Ovary (tissue), 7 donors: ENCODE measurements at regions not wholly inside any gene's neighbourhood (a gene's known extent, or its start where the extent isn't known, plus 50 kb on each side); places are given as distances from the start of the nearest gene placed in this dataset.

ENCODE experiments used
- DNase-seq, 5 donors: peaks; one replicate each; pipeline ENCODE4 v3.0.0-alpha.2; 2019 to 2020
- H3K27ac ChIP-seq, 2 donors: fragments of 200-600 bp; one replicate each; pipeline versions ENCODE4 v1.5.1 to v1.8.0; 2019 to 2022
- H3K27me3 ChIP-seq: fragments of 200-600 bp; one replicate; pipeline ENCODE4 v1.8.0; 2022
- H3K36me3 ChIP-seq: fragments of 200-600 bp; sonication (generic); one replicate; pipeline ENCODE4 v1.5.1; 2019
- H3K4me1 ChIP-seq: one replicate; pipeline ENCODE4 v1.8.1; 2013; ENCODE audit warnings: mild to moderate bottlenecking, moderate library complexity; ENCODE audit not compliant: insufficient read depth
- H3K4me3 ChIP-seq: fragments of 200-600 bp; sonication (generic); one replicate; pipeline ENCODE4 v1.5.1; 2017
- H3K9me3 ChIP-seq, 2 donors: fragments of 200-600 bp in 1 of 2; sonication (generic) in 1 of 2; one replicate each; pipeline versions ENCODE4 v1.5.1 to v1.8.1; 2013 to 2019; ENCODE audit warnings: mild to moderate bottlenecking in 1 of 2, moderate library complexity in 1 of 2
- CTCF ChIP-seq, 3 donors: fragments of 450-650 bp in 2 of 3; fragments of 200-600 bp in 1 of 3; IDR thresholded peaks; one replicate each; pipeline versions ENCODE4 v1.5.1 to v1.8.0; 2016 to 2022; ENCODE audit warnings: antibody characterized with exemption in 3 of 3, mild to moderate bottlenecking in 1 of 3
- EP300 ChIP-seq: sonication (generic); formaldehyde crosslinking; IDR thresholded peaks from one replicate; pipeline ENCODE4 v1.6.1; 2017; ENCODE audit warnings: antibody characterized with exemption
- POLR2A ChIP-seq: fragments of 450-650 bp; IDR thresholded peaks from one replicate; pipeline ENCODE4 v1.6.1; 2017; ENCODE audit warnings: antibody characterized with exemption, mild to moderate bottlenecking, moderate library complexity
- WGBS, 3 donors: extraction: QIAGEN DNeasy Blood & Tissue Kit in 1 of 3; methylation state at CpG; one replicate each; pipeline versions ENCODE4 v1.1.5 to v1.1.7; 2013 to 2017; 5-methylcytosine and 5-hydroxymethylcytosine counted together
- intact Hi-C, 4 donors: fragments of 100-400 bp; cut with DNase I; formaldehyde crosslinking; loops; one replicate each; pipeline versions ENCODE4 v1.11.0 to v1.15.1; 2022 to 2023
- donor health status: DM: no; HTN: no; CAD: no; lungs with moderate emphysema.
- donor health status: DM: no; HTN: no; CAD: no.
- donor health status: Bipolar disorder and iron deficiency.
- donor health status: DM: no; HTN: no; CAD: no.
- donor health status: DM: yes; HTN: yes; CAD: no.

DNA sequence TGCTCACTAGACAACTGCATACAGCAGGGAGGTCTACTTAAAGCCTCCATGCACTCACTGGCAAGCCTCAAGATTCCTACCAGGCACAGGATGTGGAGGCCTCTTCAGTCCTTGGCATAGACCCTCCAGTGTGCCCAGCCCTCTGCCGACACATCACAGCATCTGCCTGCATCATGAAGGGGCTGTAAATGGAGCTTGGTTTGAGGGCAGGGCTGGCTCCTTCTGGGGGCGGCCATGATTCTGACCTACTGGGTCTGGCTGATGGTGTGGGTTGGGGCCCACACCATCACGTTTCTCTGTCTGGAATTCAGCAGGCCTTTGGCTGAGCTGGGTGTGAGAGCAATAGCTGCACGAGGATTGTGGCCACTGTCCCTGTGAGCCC is 84.9 kb upstream of the SHB start:
- Histone ChIP-seq H3K4me3 (no peak overlapping the region), H3K36me3 (no peaks in the 10 kb centered on the region), H3K27ac (no peak overlapping the region), H3K27me3 (no peaks in the 10 kb centered on the region), H3K9me3 (no peaks in the 10 kb centered on the region), H3K4me1 (no peaks in the 10 kb centered on the region)
- DNase-seq = no peak
- TF ChIP-seq EP300 (no peak), CTCF (IDR thresholded peaks at IDR 0.05) (no peak), POLR2A (no peak)
- 72 to 81% (median 79%) methylated on average over 4 of the region's 4 CpGs for WGBS, 3 donors
- intact Hi-C loops = loop anchor here in 1 of 4 donors (10.0 kb wide), 1 partner anchor 201 kb away; no protein-coding TSS in a partner anchor

GRCh38 chr9:38153152-38153909 is 84.3 kb upstream of the SHB start:
- 80 to 83% (median 82%) methylated on average over 6 of the region's 6 CpGs for WGBS, 3 donors
- H3K27me3 ChIP-seq = no peaks in the 10 kb centered on the region
- H3K4me3 ChIP-seq = no peak overlapping the region
- intact Hi-C loops = loop anchor here in 1 of 4 donors (10.0 kb wide), 1 partner anchor 201 kb away; no protein-coding TSS in a partner anchor
- no peaks in the 10 kb centered on the region for H3K36me3 ChIP-seq
- no peak for DNase-seq
- H3K9me3 ChIP-seq = no peaks in the 10 kb centered on the region
- H3K27ac ChIP-seq = no peak overlapping the region
- TF ChIP-seq CTCF (IDR thresholded peaks at IDR 0.05) (no peak), POLR2A (no peak), EP300 (no peak)
- H3K4me1 ChIP-seq = no peaks in the 10 kb centered on the region

DNA sequence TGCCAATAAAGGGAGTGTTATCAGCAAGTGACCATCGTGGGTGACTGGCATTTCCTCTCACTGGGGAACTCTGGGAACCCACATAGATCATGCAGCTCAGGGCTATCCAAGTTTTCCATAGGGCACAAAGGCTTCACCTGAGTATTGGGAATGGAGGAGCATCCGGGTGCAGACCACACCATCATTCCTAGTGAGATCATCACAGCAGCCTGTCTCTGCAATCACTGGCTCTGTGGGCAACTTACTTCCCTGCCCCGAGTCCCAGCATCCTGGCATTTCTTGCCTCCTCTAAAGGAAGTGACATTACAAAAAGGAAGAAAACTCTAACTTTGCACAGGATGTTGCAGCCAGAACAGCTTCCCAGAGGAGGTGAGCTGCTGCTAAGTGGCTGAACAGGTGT is 80.6 kb upstream of the SHB start:
- WGBS, 3 donors = 37 to 63% (median 41%) methylated on average over 3 of the region's 3 CpGs

DNA sequence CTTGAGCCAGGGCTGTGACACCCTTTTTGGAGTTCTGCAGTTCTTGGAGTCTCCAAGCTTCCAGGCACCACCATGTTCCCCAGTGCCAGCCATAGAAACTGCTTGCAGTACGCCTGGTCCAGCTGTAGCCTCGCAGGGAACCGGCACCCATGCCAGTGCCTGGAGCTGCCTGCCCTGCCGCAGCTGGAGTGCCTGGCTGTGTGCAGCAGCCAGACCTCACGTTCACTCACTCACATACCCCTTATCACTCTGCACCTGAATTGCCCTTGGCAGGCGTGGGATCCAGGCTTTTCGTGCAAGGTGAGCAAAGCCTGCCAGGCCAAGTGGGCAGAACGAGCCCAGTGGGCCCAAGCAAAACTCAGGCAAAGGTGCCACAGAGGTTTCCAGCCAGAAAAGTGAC is 77.8 kb upstream of the SHB start:
- TF ChIP-seq EP300 (no peak), CTCF (IDR thresholded peaks at IDR 0.05) (no peak), POLR2A (no peak)
- Histone ChIP-seq H3K27ac (no peak overlapping the region), H3K27me3 (no peaks in the 10 kb centered on the region), H3K4me1 (no peaks in the 10 kb centered on the region), H3K36me3 (no peaks in the 10 kb centered on the region), H3K9me3 (no peaks in the 10 kb centered on the region), H3K4me3 (no peak overlapping the region)
- WGBS, 3 donors = 91 to 93% (median 93%) methylated on average over 8 of the region's 8 CpGs
- DNase-seq = no peak
- intact Hi-C loops = no loop called here

More for the DNA sequence above, 80.6 kb upstream of the SHB start:
- Histone ChIP-seq H3K4me3 (no peak overlapping the region), H3K9me3 (no peaks in the 10 kb centered on the region), H3K4me1 (no peaks in the 10 kb centered on the region), H3K27ac (no peak overlapping the region), H3K36me3 (no peaks in the 10 kb centered on the region), H3K27me3 (no peaks in the 10 kb centered on the region)
- intact Hi-C loops = loop anchor here in 1 of 4 donors (10.0 kb wide), 1 partner anchor 205 kb away; no protein-coding TSS in a partner anchor
- no peak for DNase-seq
- TF ChIP-seq POLR2A (no peak), CTCF (IDR thresholded peaks at IDR 0.05) (no peak), EP300 (no peak)
